ENCODE measurements at regions not wholly inside any gene's neighbourhood (a gene's known extent, or its start where the extent isn't known, plus 50 kb on each side); places are given as distances from the start of the nearest gene placed in this dataset.

DNA sequence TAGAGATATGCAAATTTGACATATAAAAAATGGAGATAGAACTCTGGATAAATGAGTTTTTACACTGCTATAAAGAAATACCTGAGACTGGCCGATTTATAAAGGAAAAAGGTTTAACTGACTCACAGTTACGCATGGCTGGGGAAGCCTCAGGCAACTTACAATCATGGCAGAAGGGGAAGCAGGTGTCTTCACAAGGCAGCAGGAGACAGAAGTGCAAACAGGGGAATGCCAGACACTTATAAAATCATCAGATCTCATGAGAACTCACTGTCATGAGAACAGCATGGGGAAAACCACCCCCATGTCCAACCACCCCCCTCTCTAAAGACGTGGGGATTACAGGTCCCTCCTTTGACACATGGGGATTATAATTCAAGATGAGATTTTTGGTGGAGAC, 1540.2 kb upstream of the SLC39A10 start:
- H2AFZ ChIP-seq (ENCODE audit: low read length) = no peak overlapping the region
- no peaks in the 10 kb centered on the region for H3F3A ChIP-seq (ENCODE audit: low read depth)
- no peaks in the 10 kb centered on the region for H3K79me2 ChIP-seq (ENCODE audit: insufficient read depth, low read length)
- H3K9ac ChIP-seq (ENCODE audit: low read depth, low read length, poor library complexity, severe bottlenecking) = no peak overlapping the region
- H3K9me3 ChIP-seq (ENCODE audit: insufficient read depth, low read depth, low read length) = no peaks in the 10 kb centered on the region
- no peak for TF ChIP-seq EZH2phosphoT487 (IDR thresholded peaks at IDR 0.05; ENCODE audit: borderline replicate concordance)
- TF ChIP-seq, protein P1, sequence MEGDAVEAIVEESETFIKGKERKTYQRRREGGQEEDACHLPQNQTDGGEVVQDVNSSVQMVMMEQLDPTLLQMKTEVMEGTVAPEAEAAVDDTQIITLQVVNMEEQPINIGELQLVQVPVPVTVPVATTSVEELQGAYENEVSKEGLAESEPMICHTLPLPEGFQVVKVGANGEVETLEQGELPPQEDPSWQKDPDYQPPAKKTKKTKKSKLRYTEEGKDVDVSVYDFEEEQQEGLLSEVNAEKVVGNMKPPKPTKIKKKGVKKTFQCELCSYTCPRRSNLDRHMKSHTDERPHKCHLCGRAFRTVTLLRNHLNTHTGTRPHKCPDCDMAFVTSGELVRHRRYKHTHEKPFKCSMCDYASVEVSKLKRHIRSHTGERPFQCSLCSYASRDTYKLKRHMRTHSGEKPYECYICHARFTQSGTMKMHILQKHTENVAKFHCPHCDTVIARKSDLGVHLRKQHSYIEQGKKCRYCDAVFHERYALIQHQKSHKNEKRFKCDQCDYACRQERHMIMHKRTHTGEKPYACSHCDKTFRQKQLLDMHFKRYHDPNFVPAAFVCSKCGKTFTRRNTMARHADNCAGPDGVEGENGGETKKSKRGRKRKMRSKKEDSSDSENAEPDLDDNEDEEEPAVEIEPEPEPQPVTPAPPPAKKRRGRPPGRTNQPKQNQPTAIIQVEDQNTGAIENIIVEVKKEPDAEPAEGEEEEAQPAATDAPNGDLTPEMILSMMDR (conservative IDR thresholded peaks at IDR 0.05; ENCODE audit: low read length) = no peak
- H3K9me2 ChIP-seq (replicated peaks; ENCODE audit: low read depth, low read length) = no peaks in the 10 kb centered on the region
- H3K4me3 ChIP-seq (ENCODE audit: low read length, poor library complexity, severe bottlenecking) = no peak overlapping the region
- no peaks in the 10 kb centered on the region for H3K36me3 ChIP-seq (ENCODE audit: insufficient read depth, low read length)
- H3K4me2 ChIP-seq (ENCODE audit: low read depth, low read length, poor library complexity, severe bottlenecking) = no peak overlapping the region
- H3K4me1 ChIP-seq (ENCODE audit: insufficient read depth, low read length, poor library complexity, severe bottlenecking) = no peaks in the 10 kb centered on the region
- H3K27me3 ChIP-seq (ENCODE audit: insufficient read depth, low read length, poor library complexity, severe bottlenecking) = no peaks in the 10 kb centered on the region
- H4K20me1 ChIP-seq (ENCODE audit: insufficient read depth, low read length, poor library complexity, severe bottlenecking) = no peaks in the 10 kb centered on the region

DNA sequence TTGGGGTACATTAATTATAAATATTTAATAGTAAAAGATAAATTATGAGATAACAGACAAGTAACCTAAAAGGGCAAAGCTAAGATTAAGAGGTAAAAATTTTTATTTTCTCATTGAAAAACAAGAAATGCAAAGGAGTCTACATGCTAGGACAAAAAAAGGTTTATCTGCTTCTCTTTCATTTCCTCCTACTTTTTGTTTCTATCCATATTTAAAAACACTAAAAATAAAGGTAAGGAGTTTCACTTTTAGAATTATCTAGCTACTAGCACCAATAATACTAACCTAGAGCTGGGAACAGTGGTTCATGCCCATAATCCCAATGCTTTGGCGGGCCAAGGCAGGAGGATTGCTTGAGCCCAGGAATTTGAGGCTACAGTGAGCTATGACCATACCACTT, 1551.7 kb upstream of the SLC39A10 start:
- Histone ChIP-seq H3K79me2 (ENCODE audit: insufficient read depth, low read length) (no peaks in the 10 kb centered on the region), H3K9me3 (ENCODE audit: insufficient read depth, low read depth, low read length) (no peaks in the 10 kb centered on the region), H3K9me2 (replicated peaks; ENCODE audit: low read depth, low read length) (no peaks in the 10 kb centered on the region), H3K4me2 (ENCODE audit: low read depth, low read length, poor library complexity, severe bottlenecking) (no peak overlapping the region), H3K4me3 (ENCODE audit: low read length, poor library complexity, severe bottlenecking) (no peak overlapping the region), H3K4me1 (ENCODE audit: insufficient read depth, low read length, poor library complexity, severe bottlenecking) (no peaks in the 10 kb centered on the region), H4K20me1 (ENCODE audit: insufficient read depth, low read length, poor library complexity, severe bottlenecking) (no peaks in the 10 kb centered on the region), H3K27me3 (ENCODE audit: insufficient read depth, low read length, poor library complexity, severe bottlenecking) (no peaks in the 10 kb centered on the region), H3K9ac (ENCODE audit: low read depth, low read length, poor library complexity, severe bottlenecking) (no peak overlapping the region), H2AFZ (ENCODE audit: low read length) (no peak overlapping the region), H3K36me3 (ENCODE audit: insufficient read depth, low read length) (no peaks in the 10 kb centered on the region), H3F3A (ENCODE audit: low read depth) (no peaks in the 10 kb centered on the region)
- TF ChIP-seq, protein P1 (conservative IDR thresholded peaks at IDR 0.05; ENCODE audit: low read length) = no peak
- no peak for TF ChIP-seq EZH2phosphoT487 (IDR thresholded peaks at IDR 0.05; ENCODE audit: borderline replicate concordance)

DNA sequence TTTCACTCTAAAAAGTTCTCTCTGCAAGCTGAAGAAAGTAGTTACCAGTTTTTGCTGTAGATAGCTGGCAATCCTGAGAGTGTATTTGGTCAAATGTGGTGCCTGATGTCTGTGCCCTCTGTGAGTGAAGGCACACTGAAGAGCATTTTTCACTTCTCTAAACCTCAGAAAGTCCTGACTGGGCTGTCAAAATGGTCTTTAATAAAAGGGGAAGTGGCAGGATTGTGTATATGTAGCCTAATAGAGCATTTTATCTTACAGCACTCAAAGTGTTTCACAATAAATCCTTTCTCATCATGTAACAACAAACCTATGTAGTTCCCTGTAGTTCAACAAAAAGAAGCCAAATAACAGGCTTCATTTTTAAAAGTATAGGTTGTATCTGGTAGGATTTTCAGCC, 1552.3 kb upstream of the SLC39A10 start:
- no peaks in the 10 kb centered on the region for H3K79me2 ChIP-seq (ENCODE audit: insufficient read depth, low read length)
- no peaks in the 10 kb centered on the region for H3K9me2 ChIP-seq (replicated peaks; ENCODE audit: low read depth, low read length)
- no peaks in the 10 kb centered on the region for H3F3A ChIP-seq (ENCODE audit: low read depth)
- no peaks in the 10 kb centered on the region for H3K36me3 ChIP-seq (ENCODE audit: insufficient read depth, low read length)
- TF ChIP-seq, protein P1 (conservative IDR thresholded peaks at IDR 0.05; ENCODE audit: low read length) = no peak
- TF ChIP-seq EZH2phosphoT487 (IDR thresholded peaks at IDR 0.05; ENCODE audit: borderline replicate concordance) = no peak
- H3K27me3 ChIP-seq (ENCODE audit: insufficient read depth, low read length, poor library complexity, severe bottlenecking) = no peaks in the 10 kb centered on the region
- no peak overlapping the region for H3K4me2 ChIP-seq (ENCODE audit: low read depth, low read length, poor library complexity, severe bottlenecking)
- H4K20me1 ChIP-seq (ENCODE audit: insufficient read depth, low read length, poor library complexity, severe bottlenecking) = no peaks in the 10 kb centered on the region
- H3K9ac ChIP-seq (ENCODE audit: low read depth, low read length, poor library complexity, severe bottlenecking) = no peak overlapping the region
- no peaks in the 10 kb centered on the region for H3K4me1 ChIP-seq (ENCODE audit: insufficient read depth, low read length, poor library complexity, severe bottlenecking)
- H3K9me3 ChIP-seq (ENCODE audit: insufficient read depth, low read depth, low read length) = no peaks in the 10 kb centered on the region
- peak overlapping the region; percentile 51; the same call in 1 of the 2 replicates for H2AFZ ChIP-seq (ENCODE audit: low read length)
- H3K4me3 ChIP-seq (ENCODE audit: low read length, poor library complexity, severe bottlenecking) = no peak overlapping the region
